ENCODE measurements at regions not wholly inside any gene's neighbourhood (a gene's known extent, or its start where the extent isn't known, plus 50 kb on each side); places are given as distances from the start of the nearest gene placed in this dataset.
A peak's percentile ranks its signal among the peaks of the same experiment; 100 is the strongest.
"Not testable (repeated sequence)": the region's sequence is repeated elsewhere in the genome, so short reads cannot be mapped to it uniquely, and the experiment has no call there.

DNA sequence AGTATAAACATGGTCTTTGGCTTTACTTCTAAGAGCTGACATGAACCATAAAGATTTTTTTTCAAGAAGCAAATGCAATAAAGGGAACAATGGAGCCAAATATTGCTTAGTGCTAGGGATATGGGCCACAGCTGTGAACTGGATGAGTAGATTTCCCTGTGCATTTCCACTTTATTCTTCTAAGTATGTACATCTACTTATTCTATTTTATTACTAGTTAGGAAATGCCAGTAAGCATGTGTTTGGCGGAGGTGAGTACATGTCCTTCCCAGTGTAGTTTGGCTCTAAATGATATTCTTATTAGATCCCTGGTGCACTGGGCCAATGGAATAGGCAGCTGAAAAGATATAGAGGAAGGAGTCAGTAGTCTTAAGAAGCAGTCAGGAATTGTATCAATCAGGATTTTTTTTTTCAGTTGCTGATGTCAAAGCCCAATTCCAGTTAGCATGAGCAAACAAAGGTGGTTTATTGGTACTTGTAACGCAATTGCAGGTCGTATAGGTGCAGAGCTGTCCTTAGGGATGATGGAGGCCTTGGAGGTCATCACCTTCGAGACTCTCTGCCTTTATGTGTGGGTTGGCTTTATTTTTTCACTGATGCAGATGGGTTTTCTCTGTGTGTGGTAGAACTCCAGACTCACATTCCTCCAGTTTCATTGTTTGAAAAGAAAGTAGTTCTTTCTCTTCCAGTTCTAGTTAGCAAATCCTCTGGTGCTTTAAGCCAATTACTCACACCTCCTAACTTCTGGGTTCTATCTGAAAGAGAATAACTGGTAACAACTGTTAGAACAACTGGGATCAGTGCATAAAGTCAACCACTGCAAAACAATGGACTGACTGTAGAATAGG is 139.0 kb upstream of the LRIG3 start:
- DNase-seq (ENCODE audit: low read depth in 4 of 4, low spot score in 3 of 4) = no peak

DNA sequence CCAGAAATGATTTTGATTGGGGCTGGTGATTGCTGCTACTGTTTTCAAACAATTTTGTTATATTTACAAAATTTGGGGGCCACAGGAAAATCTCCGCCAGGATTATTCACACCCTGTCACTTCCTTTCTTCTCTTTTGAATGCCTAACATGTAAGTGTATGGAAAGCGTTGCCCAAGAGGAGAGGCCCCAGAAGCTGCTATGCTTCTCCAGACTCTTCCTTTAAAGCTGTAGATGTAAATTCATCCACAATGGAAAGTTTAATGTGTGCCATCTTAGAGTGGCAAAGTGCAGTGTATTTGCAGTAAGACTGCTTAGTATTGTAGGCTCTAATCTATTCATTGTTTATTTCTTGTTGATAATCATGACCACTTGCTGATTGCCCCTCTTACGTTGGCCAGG is 136.7 kb upstream of the LRIG3 start:
- no peak for DNase-seq (ENCODE audit: low read depth in 4 of 4, low spot score in 3 of 4)

DNA sequence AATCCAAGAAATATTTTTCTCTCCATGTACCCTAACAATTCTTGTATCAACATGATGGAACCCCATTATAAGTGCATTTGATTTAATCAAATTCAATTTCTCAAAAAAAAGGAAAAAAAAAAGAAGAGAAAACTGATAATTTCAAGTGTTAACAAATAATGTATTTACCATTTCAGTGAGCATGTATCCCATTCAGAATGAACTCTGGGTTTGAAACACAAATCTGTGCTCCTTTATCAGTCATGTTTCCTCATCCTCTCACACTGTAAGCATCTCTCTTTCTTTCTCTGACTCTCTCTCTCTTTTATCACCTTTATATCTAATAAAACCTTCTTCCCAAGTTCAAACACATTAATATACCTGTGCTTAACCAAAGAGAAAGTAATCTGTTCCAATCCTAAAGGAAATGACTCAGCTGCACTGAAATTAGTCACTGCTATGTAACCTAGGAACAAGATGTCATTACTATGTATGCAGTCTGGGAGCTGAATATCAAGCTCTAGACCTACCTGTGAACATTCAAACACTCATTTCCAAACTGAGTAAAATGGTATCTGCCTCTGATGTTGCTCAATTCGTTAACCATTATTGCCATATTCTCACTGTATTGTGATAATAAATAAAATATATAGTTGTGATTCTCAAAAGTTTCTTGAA is 135.0 kb upstream of the LRIG3 start:
- no peak for DNase-seq (ENCODE audit: low read depth in 4 of 4, low spot score in 3 of 4)

DNA sequence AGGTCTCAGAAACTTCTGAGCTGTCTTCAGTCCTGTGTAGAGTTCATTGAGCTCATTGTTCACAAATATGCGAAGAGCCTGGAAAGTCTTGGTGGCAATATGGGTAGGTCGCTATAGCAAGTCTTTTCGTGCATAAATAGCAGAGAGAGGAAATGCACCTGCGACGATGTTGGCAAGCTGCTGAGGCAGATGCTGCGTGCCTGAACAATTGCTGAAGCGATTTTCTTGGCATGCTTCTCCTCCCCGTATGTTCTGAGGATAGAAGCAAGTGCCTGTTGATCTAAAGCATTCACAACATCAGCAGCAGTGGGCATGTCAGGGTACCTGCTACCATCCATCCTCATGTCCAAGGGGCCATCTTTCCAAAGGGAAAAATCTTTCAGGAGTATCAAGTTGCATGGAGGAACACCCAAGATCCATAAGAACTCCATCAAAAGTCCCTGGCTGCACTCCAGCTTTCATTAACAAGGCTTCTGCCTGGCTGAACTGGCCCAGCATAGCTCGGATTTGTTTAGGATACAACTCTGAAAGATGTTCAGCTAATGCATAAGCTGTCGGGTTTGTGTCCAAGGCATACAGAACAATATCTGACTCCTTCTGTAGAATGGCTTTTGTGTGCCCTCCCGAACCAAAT is 133.1 kb upstream of the LRIG3 start:
- DNase-seq (ENCODE audit: low read depth in 4 of 4, low spot score in 3 of 4) = not testable (repeated sequence)

DNA sequence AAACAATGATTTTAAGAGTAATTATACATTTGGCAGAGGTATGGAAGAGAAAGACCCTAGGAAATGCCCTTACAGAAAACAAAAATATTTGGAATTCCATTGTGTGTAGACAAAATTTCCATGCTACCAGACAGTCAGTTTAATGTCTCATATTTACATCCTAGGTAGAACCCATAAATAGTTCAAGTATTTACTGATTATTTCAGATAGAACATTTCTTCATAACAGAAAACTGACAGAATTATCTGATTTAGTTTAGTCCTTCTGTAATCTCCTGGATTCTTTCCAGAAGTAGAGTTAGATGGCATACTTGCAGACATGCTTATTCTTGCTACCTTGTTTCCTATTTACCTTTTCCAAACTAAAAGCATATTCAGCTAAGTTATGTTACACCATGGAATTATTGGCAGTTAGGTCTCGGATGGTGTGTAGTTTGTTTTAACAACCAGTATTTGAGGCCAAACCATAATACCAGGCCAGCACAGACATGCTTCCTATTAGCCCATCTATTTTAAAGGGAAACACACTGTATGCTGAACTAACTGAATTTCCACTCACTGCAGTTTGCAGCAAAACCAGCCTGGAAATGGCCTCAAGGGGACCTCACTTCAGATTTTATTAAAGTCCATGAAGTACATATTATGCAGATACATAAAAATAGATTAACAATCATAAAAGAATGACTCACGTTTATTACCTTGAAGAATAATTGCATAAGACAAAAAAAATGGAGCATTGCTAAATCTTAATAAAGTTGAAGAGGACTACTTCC is 126.6 kb upstream of the LRIG3 start:
- DNase-seq (ENCODE audit: low read depth in 4 of 4, low spot score in 3 of 4) = no peak

DNA sequence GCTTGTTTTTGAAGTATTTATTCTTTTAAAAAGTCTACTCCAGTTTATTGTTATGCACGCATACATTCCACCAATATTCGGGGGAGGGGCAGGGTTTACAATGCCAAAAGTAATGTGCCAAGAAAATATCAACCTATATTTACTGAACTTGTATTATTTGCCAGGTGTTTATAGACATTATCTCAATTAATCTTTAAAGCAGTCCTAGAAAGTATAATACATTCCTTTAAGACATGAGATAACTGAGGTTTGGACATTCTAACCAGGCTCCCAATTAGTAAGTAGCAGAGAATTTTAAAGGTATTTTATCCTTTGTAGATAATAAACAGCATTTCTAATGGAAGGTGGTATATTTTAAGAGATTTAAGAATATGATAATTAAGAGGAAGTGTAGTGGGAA is 124.5 kb upstream of the LRIG3 start:
- no peak for DNase-seq (ENCODE audit: low read depth in 4 of 4, low spot score in 3 of 4)

DNA sequence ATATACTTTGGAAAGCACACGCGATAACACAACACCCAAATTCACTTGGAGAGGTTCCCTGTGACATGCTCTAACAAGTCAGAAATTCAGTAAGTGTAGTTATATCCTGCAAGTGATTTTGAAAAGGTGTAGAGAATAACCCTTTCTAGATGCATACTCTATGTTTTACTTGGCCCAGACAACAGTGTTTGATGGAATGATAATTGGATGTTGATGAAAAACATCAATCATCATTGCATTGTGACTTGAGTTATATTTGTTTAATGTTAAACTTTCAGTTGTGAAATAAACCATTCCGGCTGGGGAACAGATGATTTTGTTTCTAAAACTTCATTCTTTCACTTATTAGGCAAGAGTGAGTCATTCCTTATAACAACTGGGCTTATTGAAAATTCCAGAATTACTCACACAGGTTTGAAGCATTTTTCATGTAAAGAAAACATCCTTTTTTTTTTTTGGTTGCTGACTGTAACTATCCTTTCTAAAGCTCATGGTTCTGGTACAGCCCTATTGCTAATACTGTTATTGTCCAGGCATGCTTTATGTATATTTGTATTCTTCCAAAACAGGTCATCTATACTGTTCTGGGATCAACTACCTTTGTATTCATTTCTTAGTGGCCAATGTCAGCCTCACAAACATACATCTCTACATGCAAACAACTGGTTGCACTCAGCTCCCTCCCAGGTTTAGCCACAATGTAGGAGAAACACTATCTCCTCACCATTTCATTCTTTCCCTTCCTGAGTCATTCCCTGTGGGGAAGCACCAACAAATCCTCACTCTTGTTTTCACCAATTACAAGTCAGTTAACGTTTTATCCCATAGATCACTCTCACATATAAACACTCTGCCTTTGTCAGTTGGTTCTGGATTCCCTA is 121.2 kb upstream of the LRIG3 start:
- DNase-seq (ENCODE audit: low read depth in 4 of 4, low spot score in 3 of 4) = no peak

DNA sequence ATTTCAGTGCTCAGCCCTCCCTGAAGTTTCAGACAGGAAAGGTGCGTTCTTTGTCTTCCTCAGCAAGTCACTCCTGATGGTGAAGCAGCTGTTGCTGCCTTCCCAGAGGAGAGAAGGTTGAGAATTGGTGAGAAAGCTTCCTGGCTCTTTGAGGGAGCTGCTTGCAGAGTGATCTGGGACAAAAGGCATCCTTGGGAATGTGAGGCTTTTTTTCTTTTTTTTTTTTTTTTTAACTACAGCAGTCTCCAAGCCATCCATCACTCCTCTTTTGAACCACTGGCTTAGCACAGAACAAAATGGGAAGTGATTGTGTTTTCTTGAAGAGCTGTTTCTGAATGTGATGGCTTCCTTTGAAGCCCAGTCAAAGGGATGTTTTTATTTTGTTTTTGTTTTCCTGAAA is 120.4 kb upstream of the LRIG3 start:
- DNase-seq (ENCODE audit: low read depth in 4 of 4, low spot score in 3 of 4) = peak in 2 of 4 donors; percentile 8 to 27

DNA sequence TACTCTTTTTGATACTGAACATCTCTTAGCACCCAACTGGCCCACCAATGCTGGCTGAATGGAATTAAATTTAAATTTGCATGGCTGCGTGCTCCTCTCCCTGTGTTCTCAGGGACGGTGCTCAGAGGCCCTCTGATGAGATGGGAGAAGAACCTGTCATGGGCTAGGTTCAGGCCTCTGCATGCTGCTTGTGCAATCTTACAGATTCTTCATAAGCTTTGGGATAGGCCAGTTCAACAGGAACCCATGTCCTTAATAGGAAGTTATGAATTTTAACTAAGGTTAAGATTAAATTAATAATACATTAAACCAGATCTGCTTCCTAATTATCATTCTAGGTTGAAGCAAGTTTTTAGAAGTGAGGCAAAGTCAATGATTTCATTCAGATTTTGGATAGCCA is 119.7 kb upstream of the LRIG3 start:
- no peak for DNase-seq (ENCODE audit: low read depth in 4 of 4, low spot score in 3 of 4)

DNA sequence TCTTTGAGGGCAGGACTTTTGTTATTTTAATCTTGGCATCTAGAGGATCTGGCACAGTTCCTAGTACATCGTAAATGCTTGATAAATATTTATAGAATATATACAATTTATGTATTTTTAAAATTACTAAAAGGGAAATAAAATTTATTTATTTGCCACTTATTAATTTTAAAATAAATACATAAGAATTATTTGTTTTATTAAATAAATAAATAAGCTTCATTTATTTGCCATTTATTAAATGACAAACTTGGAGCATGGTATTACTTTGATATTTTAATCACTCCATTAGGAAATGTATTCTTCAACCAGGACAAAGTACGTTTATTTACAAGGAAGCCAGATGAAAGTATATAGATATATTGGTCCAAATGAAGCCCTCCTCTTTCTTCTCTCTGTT is 118.7 kb upstream of the LRIG3 start:
- no peak for DNase-seq (ENCODE audit: low read depth in 4 of 4, low spot score in 3 of 4)

DNA sequence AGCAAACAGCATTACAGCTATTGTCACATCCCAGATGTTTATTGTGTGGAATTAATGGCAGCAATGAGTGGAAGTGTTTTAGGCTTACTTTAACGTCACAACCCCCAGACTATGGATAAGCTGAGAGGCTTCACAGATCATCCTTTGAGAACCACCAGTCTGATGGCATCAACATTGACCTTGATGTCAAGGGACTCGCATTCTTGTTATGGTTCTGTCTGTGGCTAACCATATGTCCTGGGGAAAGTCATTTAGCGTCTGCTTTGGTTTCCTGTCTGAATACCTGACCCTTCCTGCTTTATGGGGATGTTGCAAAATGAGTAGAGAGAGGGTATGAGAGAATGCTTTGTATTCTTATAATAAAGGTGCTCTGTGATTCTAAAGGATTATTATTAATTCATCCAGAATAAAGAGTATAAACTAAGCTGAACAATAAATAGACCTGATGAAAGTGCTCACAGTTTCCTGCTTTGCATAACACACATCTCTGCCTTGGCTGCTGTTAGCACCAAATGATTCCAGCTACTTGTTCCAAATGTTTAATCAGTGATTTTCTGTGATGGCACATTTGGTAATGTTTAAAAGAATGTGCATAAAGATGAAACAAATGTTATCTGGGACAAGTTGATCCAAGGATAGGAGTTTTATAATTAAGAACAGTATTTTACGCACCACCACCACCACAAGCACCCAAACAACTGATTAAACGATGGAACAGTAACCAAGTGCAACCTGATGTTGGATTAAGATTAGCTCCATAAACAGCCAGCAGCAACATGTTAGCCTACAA is 116.9 kb upstream of the LRIG3 start:
- no peak for DNase-seq (ENCODE audit: low read depth in 4 of 4, low spot score in 3 of 4)

DNA sequence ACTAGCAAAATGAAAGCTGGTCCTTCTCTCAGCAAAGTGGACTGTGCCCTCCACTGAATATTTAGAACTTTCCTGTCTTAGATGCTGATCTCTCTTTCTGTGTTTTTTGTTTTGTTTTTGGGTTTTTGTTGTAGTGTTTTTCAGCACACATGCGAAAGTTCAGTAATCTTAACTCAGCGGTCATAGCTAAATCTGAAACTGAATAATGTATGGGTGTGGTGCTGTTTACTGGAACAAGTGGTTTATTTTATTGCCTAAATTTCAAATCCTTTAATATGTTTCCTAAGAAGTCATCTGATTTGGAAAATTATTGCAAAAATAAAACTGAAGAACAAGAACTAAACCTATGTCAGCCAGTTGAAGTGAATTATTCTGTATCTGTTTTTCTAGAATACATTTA is 116.0 kb upstream of the LRIG3 start:
- DNase-seq (ENCODE audit: low read depth in 4 of 4, low spot score in 3 of 4) = no peak

DNA sequence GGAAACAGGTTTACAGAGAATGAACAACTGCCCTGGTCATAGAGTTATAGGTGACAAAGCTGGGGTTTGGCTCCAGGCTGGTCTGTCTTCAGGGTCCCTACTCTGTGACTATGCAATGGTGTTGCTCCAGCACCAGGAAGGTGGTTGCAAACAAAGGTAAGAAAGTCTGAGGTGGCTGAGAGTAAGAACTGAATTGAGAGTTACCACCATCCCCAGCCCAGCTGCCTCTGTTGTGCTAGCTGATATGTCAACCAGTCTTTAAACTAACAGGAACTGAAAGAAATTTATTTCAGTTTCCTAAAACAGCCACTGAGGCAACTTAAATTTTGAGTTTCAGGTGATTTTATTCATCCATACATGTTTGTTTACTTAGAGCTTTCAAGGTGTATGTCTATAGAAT is 111.0 kb upstream of the LRIG3 start:
- no peak for DNase-seq (ENCODE audit: low read depth in 4 of 4, low spot score in 3 of 4)

DNA sequence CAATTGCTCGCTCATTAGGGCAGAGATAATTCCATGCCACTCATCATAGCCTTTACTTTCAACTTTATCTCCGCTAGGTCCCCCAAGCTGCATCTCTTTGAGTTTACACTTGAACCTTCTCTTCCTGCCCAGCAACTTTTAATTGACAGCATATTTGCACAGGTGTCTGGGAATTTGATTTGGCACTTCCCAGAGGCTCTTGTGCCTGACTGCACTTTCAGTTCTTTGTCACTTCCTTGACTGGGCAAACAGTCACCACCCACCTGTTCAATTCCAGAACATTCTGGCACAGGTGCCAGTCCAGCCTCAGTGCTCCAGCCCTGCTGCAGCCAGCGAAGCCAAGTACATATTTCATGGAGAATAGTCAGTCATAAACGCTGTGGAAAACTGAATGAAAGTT is 110.1 kb upstream of the LRIG3 start:
- DNase-seq (ENCODE audit: low read depth in 4 of 4, low spot score in 3 of 4) = no peak

DNA sequence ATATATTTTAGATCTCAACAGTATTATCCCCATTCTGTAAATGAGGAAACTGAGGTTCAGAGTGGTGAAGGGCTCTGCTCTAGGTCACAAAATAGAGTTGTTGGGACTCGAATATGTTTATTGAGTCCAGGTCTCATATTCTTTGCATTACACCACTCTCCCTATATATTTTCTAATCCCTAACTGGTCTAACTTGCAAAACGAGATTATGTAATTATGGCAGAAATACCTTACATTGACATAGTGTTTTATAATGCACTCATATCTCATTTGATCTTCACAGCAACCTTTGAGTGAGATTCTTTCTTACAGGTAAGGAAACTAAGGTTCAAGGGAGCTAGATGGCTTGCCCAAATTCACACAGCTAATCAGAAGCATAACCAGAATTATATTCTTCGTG is 106.9 kb upstream of the LRIG3 start:
- no peak for DNase-seq (ENCODE audit: low read depth in 4 of 4, low spot score in 3 of 4)

DNA sequence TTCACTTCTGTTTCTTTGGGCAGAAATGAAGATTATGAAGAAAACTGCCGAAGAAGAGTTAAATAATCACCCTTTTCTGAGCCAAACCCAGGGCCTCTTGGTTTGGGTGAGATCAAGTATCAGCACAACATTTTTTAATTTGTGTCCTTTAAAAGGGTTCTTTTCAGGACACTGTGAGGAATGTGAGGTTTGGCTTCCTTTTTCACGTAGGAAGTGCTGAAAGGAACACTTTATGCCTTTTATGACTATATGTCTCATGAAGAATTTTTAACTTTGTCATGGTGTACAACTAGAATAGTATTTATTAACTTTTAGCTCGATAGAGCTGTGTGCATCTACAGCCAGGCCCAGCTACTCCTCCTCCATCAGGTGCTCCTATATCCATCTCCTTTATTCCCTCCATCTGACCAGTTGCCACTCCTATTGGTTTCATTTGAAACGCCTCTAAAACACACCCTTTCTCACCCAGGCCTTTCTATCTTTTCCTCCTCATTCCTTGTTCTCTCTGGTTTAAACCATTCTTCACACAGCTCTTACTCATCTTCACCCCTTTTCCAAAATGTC is 103.6 kb upstream of the LRIG3 start:
- DNase-seq (ENCODE audit: low read depth in 4 of 4, low spot score in 3 of 4) = no peak

DNA sequence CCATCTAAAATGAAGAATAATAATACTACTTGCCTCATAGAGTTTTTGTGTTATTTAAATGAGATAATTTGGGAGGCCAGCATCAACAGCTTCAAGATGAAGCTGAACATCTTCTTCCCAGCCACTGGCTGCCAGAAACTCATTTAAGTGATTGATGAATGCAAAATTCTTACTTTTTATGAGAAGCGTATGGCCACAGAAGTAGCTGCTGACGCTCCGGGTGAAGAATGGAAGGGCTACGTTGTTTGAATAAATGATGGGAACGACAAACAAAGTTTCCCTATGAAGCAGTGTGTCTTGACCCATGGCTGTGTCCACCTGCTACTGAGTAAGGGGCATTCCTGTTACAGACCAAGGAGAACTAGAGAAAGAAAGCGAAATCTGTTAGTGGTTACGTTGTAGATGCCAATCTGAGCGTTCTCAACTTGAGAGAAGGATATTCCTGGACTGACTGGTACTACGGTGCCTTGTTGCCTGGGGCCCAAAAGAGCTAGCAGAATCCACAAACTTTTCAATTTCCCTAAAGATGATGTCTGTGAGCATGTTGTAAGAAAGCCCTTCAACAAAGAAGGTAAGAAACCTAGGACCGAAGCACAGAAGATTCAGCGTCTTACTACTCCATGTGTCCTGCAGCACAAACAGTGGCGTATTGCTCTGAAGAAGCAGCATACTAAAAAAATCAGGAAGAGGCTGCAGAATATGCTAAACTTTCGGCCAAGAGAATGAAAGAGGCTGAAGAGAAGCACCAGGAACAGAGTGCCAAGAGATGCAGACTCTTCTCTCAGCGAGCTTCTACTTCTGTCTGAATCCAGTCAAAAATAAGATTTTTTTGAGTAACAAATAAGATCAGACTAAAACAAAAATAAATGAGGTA is 100.0 kb upstream of the LRIG3 start:
- DNase-seq (ENCODE audit: low read depth in 4 of 4, low spot score in 3 of 4) = no peak

DNA sequence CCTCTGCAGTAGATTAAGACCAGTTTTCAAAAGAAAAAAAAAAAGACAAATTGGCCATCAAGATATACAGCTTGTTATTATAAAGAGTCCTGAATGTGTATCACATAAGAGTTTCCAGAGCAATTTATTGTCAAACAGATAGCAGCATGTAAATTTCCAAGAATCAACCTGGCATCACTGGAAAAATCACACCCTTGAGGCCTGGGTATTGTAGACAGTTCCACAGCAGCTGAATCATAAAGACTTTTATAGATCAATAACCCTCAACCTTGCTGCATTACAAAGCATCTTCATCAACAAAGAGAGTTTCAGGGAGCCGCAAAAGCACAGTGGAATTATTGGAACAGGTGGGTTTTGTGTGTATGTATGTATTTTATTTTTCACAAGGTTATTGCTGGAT is 94.6 kb upstream of the LRIG3 start:
- DNase-seq (ENCODE audit: low read depth in 4 of 4, low spot score in 3 of 4) = no peak

All from left renal pelvis (tissue), 4 donors.